Inflammatory macrophage (primary cell): ENCODE measurements at regions not wholly inside any gene's neighbourhood (a gene's known extent, or its start where the extent isn't known, plus 50 kb on each side); places are given as distances from the start of the nearest gene placed in this dataset.
"Not testable (repeated sequence)": the region's sequence is repeated elsewhere in the genome, so short reads cannot be mapped to it uniquely, and the experiment has no call there.

Experiments used
- DNase-seq, 2 donors: peaks; one replicate each; pipeline ENCODE4 v3.0.0-alpha.2; 2020 to 2022

DNA sequence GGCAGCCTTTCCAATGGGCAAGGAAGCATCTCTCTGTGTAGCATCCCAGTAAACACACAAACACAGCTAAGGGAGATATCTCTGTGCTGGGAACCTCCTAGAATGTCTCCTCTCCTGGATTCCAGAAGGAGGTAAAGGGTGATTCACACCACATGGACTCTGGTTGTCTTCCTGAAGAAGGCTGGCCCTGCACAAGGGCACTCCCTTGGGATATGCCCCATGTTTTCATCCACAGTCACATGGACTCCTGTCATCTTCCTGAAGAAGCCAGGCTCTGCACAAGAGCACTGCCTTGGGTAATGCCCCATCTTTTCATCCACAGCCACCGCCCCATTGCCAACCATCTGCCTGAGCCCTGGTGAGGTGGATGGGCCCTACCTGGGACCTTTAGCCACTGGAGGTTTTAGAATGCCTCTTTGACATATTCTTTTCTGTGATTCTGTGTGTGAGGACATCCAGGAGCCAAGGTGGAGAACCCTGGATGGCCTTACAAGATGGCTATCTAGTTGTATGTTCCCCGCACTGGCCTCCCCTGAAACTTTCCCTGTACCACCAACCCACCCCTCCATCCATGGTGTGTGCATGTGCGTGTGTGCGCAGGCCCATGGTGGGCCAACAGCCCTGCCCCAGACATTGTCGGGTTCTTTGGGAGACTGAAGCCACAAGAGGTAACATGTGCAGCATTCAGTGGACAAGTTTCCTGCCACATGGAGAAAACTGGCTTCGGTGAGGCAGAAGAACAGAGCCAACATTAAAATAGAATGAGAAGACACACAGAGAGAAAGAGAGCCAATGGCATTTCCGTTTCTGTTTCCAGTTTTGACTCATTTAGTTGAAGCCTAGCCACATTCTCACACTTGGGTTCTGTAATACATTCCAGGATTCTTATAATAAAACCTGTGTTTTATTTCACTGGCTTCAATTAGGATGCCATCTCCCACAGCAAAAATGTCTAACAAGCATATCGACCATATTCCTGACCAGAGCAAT is 110.2 kb upstream of the CST7 start:
- no peak for DNase-seq

DNA sequence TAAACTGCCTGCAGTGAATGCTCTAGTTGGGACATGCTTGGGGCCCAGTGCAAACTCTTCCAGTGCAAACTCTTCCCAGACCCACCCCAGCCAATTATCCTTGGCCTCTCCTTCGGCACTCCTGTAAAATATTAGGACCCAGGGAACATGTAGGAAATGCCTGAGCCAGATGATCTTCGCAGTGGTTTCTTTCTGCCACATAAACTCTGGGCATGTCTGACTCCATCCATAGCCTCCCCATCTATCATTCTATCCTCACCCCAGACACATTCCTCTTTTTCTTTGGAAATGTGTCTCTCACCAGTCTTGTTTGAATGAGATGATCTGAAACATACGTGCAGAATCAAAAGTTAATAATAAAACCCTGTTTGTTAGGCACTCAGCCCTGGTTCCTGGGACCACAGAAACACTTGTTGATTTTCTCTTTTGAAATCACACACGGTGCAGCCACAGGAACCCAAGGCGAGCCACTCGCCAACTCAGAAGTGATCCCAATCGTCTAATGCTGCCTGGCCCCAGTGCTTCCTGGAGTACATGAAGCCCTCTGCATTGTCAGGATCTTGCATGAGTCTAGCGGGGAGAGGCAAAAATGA is 108.9 kb upstream of the CST7 start:
- DNase-seq: no peak

DNA sequence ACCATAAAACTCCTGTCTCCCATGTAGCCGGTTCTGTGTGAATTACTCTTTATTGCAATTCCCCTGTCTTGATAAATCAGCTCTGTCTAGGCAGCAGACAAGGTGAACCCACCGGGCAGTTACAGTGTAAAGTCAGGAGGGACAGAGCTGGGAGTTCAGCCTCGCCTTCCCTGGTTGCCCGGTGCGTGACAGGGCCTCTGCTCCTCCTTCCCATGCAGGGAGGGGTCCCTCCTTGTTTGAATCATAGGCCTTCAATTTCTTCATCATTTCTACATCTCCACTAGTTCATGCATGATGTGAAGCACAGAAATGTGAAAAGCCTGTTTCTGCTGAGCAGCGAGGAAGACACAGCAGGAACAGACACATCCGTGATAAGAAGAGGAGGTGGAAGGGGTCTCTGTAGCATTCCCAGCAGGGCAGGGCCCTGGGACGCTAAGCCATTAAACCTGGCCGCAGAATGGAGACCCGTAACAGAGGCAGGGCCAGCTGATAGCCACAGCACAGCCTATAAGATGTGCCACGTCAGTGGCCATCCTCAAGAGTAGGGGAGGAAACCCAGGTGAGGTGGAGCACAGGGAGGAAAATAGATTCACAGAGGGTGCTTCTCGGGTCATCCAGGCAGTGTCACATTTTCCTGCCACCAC is 106.7 kb upstream of the CST7 start:
- no peak for DNase-seq

DNA sequence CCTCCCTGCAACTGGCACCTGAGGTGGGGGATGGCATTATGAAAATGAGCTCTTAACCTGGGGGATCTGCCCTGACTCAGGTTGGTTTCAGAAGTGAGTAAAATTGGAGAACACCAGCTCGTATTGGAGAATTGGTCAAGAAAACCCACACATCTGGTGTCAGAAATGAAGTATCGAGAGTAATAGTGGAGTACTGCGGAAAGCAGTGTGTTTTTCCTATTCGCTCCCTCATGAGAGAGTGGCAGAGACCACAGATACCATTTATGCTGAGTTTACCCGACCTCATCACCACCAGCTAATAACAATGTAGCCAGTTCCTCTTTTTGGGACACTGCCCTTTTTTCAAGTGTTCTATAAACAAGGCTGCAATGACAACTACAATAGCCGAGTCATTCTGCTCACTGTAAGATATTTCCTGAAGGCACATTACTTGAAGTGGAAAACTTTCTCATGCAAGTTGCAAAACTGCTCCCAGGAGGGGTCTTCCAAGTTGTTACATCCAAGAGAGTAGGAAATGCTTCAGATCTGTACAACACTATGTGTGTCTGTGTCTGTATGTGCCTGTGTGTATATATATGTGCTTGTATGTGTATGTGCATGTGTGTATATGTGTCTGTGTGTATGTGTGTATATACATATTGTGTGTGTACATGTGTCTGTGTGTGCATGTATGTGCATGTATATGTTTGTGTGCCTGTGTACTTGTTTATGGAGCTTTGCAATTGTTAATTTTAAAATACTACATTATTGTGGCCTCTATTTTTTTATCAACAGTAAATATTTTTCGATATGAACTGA is 106.0 kb upstream of the CST7 start:
- DNase-seq: peak; percentile 59 to 78

DNA sequence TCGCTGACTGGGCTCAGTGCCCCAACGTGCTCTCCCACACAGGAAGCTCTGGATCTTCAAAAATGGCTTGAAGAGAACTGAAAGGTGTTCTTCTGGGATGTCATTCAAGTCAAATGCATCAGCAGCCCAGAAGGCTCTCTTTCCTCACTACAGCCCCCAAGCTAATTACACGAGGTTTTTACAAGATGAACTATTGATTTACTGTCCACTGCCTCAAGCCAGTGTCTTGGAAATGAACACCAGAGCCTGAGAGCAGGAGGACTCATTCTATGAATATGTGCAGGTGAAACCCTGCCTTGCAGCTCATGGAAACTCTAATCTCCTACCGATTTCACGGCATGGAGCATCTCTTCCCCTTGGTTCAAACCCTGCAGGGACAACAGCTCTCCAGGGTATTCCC is 98.9 kb upstream of the CST7 start:
- DNase-seq: no peak

DNA sequence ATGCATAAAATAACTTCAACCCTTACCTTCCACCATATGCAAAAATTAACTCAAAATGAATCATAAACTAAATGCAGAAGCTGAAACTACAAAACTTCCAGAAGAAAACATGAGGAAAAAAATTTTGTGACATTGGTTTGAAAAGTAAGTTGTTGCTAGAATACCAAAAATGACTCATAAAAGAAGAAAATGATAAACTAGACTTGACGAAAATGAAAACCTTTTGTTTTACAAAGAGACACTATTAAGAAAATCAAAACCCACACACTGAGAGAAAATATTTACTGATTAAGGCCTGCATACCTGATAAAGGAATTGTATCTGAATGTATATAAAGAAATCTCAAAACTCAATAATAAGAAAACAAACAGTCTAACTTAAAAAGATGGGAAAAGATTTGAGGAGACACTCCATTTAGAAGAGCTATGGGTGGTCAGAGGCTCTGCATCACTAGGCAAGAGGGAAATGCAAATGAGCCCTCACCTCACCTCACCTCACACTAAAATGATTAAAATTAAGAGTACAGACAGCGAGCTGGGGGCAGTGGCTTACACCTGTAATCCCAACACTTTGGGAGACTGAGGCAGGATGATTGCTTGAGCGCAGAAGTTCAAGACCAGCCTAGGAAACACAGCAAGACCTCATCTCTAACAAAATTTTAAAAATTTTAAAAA is 97.6 kb upstream of the CST7 start:
- no peak for DNase-seq

DNA sequence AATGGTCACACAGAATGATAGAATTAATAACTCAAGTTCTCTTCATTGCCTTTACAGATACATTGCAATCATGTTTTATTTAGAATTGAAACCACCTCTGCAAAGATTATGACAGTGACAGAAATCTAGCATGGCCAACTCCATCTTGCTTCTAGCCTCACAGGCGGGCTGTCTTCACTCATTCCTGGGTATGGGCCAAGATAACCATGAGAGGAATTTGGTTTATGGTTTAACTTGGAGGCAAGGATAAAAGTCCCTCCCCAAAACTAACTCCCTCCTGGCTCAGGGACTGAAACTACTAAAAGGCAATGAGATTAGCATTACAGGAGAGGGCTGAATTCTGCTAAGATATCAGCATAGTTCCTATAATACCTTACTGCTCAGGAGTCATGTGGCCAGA is 95.2 kb upstream of the CST7 start:
- no peak for DNase-seq

DNA sequence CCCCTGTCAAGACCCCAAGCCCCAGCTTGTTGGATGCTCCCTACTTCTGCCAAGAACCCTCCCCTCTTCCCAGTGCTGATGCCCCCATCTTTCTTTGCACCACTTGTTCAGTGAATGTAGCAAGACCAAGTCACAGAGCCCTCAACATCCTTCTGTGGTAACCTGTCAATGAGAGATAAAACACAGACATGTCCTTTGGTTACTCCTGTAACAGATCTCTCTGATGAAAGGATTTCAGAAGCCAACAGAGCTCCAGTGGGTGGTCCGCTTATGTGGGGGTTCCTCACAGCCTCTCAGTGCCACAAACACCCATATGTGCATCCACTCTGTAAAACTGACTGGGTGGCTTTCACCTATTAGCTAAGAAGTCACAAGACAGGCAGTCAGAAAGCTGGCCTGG is 93.2 kb upstream of the CST7 start:
- DNase-seq: no peak

DNA sequence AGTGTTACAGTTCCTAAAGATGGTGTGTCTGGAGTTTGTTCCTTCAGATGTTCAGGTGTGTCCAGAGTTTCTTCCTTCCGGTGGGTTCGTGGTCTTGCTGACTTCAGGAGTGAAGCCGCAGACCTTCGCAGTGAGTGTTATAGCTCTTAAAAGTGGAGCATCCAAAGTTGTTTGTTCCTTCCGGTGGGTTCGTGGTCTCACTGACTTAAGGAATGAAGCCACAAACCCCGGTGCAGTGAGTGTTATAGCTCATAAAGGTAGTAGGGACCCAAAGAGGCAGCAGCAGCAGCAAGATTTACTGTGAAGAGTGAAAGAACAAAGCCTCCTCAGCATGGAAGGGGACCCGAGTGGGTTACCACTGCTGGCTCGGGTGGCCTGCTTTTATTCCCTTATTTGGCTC is 90.6 kb upstream of the CST7 start:
- not testable (repeated sequence) for DNase-seq

DNA sequence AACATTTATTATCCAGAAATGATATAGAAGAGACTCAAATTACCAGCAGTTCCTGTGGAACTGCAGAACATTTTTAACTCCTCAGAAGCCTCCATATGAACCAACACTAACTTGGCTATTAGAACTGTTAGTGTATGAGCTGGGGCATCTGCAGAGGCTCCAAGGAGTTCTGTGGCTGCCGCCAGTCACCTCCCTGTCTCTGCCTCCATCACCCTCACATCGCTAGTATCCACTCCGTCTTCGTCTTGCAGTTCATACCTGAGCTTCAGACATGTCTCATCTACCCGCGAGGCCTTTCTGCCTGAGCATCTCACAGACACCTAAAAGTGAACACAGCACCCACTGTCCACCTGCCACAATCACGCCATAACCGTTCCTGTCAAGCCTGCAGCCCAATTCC is 89.5 kb upstream of the CST7 start:
- no peak for DNase-seq

DNA sequence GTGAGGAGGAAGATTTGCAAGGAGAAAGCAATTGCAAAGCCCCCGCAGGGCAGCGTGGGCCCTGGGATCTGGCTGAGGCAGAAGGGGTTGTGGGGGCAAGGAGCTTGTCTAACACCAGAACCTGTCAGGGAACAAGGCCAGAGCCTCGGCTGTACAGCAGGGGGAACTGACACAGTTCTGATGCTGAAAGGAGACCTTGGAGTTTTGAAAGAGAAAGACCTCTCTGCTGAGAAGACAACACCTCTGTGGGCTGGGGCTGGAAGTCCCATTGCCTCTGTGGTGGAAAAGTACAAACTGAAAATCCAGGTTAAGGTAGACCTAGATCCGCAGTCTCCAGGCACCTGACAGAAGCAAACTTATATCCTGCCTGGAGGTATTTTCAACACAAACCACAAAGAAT is 86.9 kb upstream of the CST7 start:
- DNase-seq: no peak

DNA sequence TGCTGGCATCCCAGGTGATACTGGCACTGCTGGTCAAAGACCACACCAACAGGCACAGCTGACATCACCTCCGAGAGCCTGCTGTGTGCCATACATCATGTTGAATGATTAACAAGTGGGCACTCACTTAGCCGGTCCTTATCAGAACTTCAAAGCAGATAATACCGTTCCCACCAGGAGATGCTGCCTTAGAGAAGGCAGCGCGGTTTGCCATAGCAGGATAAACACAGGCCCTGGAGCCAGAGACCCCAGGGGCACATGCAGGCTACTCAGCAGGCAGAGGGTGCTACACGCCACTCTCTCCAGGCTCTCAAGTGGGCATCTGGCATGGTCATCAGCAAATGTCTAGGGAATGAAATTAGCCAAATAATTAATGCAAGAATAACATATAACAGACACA is 86.5 kb upstream of the CST7 start:
- no peak for DNase-seq

DNA sequence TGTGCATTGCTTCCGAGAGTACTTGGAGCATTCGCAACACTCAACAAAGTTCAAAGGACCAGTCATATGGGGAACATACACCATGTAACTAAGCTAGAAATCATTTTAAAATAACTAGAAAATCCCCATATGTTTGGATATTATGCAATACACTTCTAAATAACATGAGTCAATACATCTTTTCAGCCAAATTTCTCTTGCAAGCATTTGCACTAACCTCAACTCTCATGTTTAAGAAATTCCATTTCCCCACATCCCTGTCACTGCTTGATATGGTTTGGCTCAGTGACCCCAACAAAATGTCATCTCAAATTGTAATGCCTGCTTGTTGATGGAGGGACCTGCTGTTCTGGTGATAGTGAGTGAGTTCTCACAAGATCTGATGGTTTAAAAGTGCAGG is 85.7 kb upstream of the CST7 start:
- peak; percentile 8 to 36 for DNase-seq

DNA sequence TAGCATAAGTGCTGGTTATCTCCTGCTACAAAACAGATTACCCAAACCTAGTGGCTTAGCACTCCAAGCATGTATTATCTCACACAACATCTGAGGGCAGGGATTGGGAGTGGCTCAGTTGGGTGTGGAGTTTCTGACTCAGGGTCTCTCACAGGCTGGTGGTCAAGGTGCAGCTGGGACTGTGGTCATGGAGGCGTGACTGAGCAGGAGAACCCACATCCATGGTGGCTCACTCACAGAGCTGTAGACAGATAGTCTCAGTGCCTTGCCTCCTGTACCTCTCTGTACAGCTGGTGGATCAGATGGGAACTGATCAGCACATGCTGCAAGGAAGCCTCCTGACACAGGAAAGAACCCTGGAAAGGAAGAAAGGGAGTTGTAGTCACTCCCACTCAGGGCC is 83.1 kb upstream of the CST7 start:
- DNase-seq: no peak

DNA sequence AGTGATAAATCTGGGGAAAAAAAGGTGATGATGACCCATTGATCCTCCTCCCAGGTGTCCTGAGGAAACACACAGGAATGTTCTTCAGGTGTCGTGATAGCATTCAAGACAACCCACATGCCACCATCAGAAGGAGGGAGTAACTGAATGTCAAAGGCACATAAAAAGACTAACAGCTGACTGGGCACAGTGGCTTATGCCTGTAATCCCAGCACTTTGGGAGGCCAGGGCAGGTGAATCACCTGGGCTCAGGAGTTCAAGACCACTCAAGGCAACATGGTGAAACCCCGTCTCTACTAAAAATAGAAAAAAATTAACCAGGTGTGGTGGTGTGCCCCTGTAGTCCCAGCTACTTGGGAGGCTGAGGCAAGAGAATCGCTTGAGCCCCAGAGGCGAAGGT is 82.3 kb upstream of the CST7 start:
- no peak for DNase-seq

DNA sequence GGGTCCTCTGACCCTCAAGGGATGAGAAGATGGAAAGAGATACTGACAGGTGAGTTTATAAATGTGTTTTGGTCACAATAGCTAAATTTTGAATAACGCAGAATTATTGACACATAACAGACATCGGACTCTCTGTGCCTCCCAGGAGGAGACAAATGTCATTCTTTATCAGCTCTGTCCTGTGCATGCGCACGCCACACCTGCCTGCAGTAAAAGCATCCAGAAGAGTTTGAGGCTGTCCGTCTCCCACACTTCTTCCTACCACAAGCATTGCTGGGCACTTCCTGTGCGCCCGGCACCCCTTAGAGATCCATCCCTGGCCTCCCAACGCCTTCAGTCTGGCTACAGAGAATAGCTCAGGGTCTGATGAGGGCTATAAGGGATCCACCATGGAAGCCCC is 81.5 kb upstream of the CST7 start:
- DNase-seq: no peak

DNA sequence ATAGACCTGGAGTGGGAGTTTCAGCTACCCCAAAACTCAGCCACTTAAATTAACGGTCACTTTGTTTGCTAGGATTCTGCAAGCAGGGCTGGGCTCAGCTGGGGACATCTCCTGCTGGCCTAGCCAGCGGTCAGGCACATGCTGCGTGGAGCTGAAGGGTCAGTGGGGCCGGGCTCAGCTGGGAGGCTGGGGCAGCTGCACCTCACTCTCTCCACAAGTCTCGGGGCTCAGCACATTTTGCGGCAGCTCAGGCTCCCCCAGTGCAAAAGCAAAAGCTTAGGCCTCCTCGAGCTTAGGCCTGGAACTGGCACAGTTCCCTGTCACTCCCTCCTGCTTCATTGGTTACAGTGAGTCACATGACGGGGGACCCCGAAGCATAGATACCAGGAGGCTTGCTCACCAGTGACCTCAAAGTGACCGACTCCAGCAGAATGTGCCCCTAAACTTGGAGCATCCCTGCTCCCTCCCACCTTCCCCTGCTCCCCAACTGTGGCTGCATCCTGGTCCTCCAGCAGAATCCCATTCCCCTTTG is 80.6 kb upstream of the CST7 start:
- no peak for DNase-seq

DNA sequence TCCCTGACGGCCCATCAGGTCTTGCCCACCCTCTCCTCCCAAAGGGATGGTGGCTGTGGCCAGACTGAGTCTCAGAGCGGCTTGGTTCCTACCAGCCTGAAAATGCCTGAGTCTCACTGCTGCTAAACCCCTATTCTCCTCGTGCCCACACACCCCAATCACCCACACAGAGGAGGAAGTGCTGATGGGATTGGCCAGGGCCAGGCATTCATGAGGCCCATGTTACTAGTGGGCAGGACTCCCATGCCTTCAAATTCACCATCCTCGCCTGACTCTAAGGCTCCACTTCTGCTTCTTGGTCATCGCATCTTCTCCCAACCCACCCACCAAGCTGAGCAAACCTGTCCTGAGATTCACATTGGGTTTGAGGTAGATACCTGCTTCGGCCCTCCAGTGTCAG is 80.1 kb upstream of the CST7 start:
- DNase-seq: no peak

DNA sequence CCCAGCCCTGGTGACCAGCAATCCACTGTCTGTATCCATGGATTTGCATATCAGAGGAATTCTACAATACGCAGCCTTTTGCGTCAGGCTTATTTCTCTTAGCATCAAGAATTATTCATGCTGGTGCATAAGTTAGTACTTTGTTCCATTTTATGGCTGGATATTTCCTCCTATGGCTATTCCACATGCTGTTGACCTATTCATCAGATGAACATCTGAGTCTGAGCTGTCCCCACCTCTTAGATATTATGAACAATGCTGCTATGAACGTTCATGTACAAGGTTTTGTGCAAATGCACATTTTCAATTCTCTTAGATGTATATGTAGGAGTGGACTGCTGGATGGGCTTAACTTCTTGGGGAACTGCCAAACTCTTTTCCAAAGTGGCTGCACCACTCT is 79.0 kb upstream of the CST7 start:
- no peak for DNase-seq

DNA sequence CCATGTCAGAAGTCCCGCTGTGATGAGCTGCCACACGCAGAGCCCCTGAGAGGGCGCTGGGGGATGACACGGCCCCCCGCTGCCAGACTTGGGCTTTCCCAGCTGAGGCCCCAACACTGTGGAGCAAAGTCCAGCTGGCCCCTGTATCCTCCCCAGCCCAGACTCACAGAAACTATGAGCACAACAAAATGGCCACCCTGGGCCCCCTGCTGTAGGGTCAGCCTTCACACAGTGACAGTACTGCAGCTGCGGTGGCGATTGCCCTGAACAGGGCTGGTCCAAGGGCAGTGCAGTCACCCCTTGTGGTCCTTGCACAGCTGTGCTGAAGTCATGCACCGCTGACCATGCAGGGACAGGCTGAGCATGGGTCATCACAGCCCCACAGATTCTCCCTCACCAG is 78.2 kb upstream of the CST7 start:
- DNase-seq: no peak

DNA sequence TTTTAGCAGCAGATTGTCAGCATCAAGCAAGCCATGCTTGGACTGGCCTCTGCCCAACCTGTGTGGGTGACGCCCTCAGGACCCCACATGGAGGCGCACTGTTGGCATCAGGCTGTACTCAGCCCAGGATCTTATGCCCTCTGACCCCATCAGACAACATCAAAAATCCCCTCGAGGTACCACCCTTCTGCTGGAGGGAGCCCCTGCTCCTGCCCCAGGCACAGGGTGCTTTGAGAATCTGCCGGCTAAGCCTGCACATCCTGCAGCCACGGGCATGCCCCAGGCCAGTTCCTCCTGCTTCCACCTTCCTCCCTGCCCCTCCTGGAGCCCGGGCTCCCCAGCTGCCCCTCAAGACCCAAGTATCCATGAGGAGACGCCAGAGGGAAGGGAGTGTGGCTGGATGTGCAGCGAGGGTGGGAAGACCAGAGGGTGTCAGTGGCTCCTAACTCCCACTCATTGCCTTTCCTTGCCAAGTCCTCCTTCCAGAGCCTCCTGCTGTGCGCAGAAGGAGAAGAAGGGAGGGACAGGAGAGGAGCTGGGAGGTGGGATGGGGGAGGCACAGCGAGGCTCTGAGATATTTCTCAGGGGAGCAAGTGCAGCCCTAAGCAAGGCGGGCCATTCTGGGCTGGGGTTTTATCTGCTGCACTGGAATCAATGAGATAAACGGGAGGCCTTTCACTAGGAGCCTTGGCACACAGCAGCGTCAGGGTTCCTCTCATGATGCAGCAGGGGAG is 77.4 kb upstream of the CST7 start:
- no peak for DNase-seq
